Pulmonary artery endothelial cell (primary cell): ENCODE measurements at regions not wholly inside any gene's neighbourhood (a gene's known extent, or its start where the extent isn't known, plus 50 kb on each side); places are given as distances from the start of the nearest gene placed in this dataset.
"Not testable (repeated sequence)": the region's sequence is repeated elsewhere in the genome, so short reads cannot be mapped to it uniquely, and the experiment has no call there.

Source experiments
- DNase-seq: peaks from one replicate; pipeline ENCODE4 v3.0.0-alpha.2; 2011; ENCODE audit warnings: low read depth, low spot score

- no peak for DNase-seq
Measured at GRCh38 chr5:100232736-100233135, 302.4 kb upstream of the FAM174A start.

GRCh38 chr5:100188778-100189177, 346.4 kb upstream of the FAM174A start:
- DNase-seq, result no peak

GRCh38 chr5:100188339-100188738, 346.8 kb upstream of the FAM174A start:
- no peak for DNase-seq

GRCh38 chr5:100186181-100186580, 349.0 kb upstream of the FAM174A start:
- DNase-seq, result no peak

- no peak for DNase-seq
Measured at GRCh38 chr5:100182402-100182801, 352.8 kb upstream of the FAM174A start.

- DNase-seq, result no peak
Measured at GRCh38 chr5:100175346-100175745, 359.8 kb upstream of the FAM174A start.

- DNase-seq, result no peak
Measured at GRCh38 chr5:100165309-100165708, 369.9 kb upstream of the FAM174A start.

GRCh38 chr5:100161868-100162267, 373.3 kb upstream of the FAM174A start:
- DNase-seq, result no peak

GRCh38 chr5:100157066-100157465, 378.1 kb upstream of the FAM174A start:
- DNase-seq, result no peak

- DNase-seq, result no peak
Measured at GRCh38 chr5:100148239-100148638, 386.9 kb upstream of the FAM174A start.

- DNase-seq, result no peak
Measured at GRCh38 chr5:100142607-100143006, 392.6 kb upstream of the FAM174A start.

GRCh38 chr5:100131161-100131560, 404.0 kb upstream of the FAM174A start:
- no peak for DNase-seq

GRCh38 chr5:100130307-100130706, 404.9 kb upstream of the FAM174A start:
- no peak for DNase-seq

GRCh38 chr5:100119903-100120302, 415.3 kb upstream of the FAM174A start:
- DNase-seq, result no peak

- no peak for DNase-seq
Measured at GRCh38 chr5:100110497-100110896, 424.7 kb upstream of the FAM174A start.

- no peak for DNase-seq
Measured at GRCh38 chr5:100108883-100109282, 426.3 kb upstream of the FAM174A start.

GRCh38 chr5:100103592-100104119, 431.5 kb upstream of the FAM174A start:
- DNase-seq, result not testable (repeated sequence)

GRCh38 chr5:100101466-100101865, 433.7 kb upstream of the FAM174A start:
- not testable (repeated sequence) for DNase-seq

- DNase-seq, result not testable (repeated sequence)
Measured at GRCh38 chr5:100096328-100096727, 438.8 kb upstream of the FAM174A start.

- DNase-seq, result not testable (repeated sequence)
Measured at GRCh38 chr5:100080703-100081102, 454.5 kb upstream of the FAM174A start.

GRCh38 chr5:100079163-100079562, 456.0 kb upstream of the FAM174A start:
- not testable (repeated sequence) for DNase-seq

GRCh38 chr5:100066020-100066419, 469.2 kb upstream of the FAM174A start:
- not testable (repeated sequence) for DNase-seq

GRCh38 chr5:100043475-100043874, 491.7 kb upstream of the FAM174A start:
- no peak for DNase-seq

- no peak for DNase-seq
Measured at GRCh38 chr5:100026606-100027005, 508.6 kb upstream of the FAM174A start.
